PC-3 (cell line): ENCODE measurements at regions not wholly inside any gene's neighbourhood (a gene's known extent, or its start where the extent isn't known, plus 50 kb on each side); places are given as distances from the start of the nearest gene placed in this dataset.

Source experiments
- ATAC-seq: fragments of 200-7000 bp; cut with Tn5 transposase; 2 replicates; pipeline ENCODE4 v1.9.1; 2020; ENCODE audit warnings: mild to moderate bottlenecking, moderate library complexity
- BruUV-seq: library from RNA; stranded (reverse); fragments of 400-500 nt; replicated peaks from 2 replicates; lab custom pipeline; 2021; lab: Mats Ljungman, UMichigan
- CTCF ChIA-PET: fragments of 300-600 bp; sonication (Branson Sonifier 250); formaldehyde crosslinking; loops from one replicate; lab custom pipeline; 2022; ENCODE audit warnings: antibody characterized with exemption; lab: Charles Lee
- POLR2A ChIA-PET: fragments of 300-600 bp; sonication (Branson Sonifier 250); formaldehyde crosslinking; loops from one replicate; lab custom pipeline; 2022; ENCODE audit warnings: antibody characterized with exemption; ENCODE audit not compliant: unreplicated experiment; lab: Charles Lee
- DNase-seq: peaks from one replicate; pipeline ENCODE4 v3.0.0-alpha.2; 2015
- H2AFZ ChIP-seq: fragments of 300-600 bp; sonication (generic); 2 replicates; pipeline ENCODE4 v1.6.0; 2016; ENCODE audit warnings: antibody characterized with exemption, low read length
- H3F3A ChIP-seq: fragments of 300-600 bp; sonication (generic); one replicate; pipeline ENCODE4 v1.6.0; 2017; ENCODE audit warnings: antibody characterized with exemption, low read length, control low read depth, mild to moderate bottlenecking; ENCODE audit not compliant: unreplicated experiment
- H3K27ac ChIP-seq: fragments of 300-600 bp; sonication (generic); 2 replicates; pipeline ENCODE4 v1.5.1; 2016; ENCODE audit warnings: mild to moderate bottlenecking, low read length
- H3K27me3 ChIP-seq: fragments of 300-600 bp; sonication (generic); 2 replicates; pipeline ENCODE4 v1.6.1; 2016; ENCODE audit warnings: low read length, mixed read lengths
- H3K36me3 ChIP-seq: fragments of 300-600 bp; sonication (generic); 2 replicates; pipeline ENCODE4 v1.6.1; 2016; ENCODE audit warnings: low read depth, mixed run types, low read length, mixed read lengths
- H3K4me1 ChIP-seq: fragments of 300-600 bp; sonication (generic); 2 replicates; pipeline ENCODE4 v1.5.1; 2016; ENCODE audit warnings: low read length; ENCODE audit not compliant: insufficient read depth
- H3K4me2 ChIP-seq: fragments of 300-600 bp; sonication (generic); 2 replicates; pipeline ENCODE4 v1.6.0; 2016; ENCODE audit warnings: low read length
- H3K4me3 ChIP-seq: fragments of 300-600 bp; sonication (generic); 2 replicates; pipeline ENCODE4 v1.5.1; 2016; ENCODE audit warnings: mild to moderate bottlenecking, low read length, mixed read lengths
- H3K79me2 ChIP-seq: fragments of 300-600 bp; sonication (generic); 2 replicates; pipeline ENCODE4 v1.6.1; 2017; ENCODE audit warnings: low read length, mixed read lengths
- H3K9ac ChIP-seq: fragments of 300-600 bp; sonication (generic); 2 replicates; pipeline ENCODE4 v1.6.0; 2016; ENCODE audit warnings: mild to moderate bottlenecking, low read length
- H3K9me2 ChIP-seq: fragments of 300-600 bp; sonication (generic); replicated peaks from 2 replicates; pipeline ENCODE4 v1.6.1; 2016; ENCODE audit warnings: mixed run types, low read length, mixed read lengths
- H3K9me3 ChIP-seq: fragments of 300-600 bp; sonication (generic); 2 replicates; pipeline ENCODE4 v1.6.1; 2016; ENCODE audit warnings: low read length, mixed read lengths
- H4K20me1 ChIP-seq: fragments of 300-600 bp; sonication (generic); 2 replicates; pipeline ENCODE4 v1.6.1; 2016; ENCODE audit warnings: low read length, mixed read lengths
- CTCF ChIP-seq: fragments of 300-600 bp; sonication (generic); conservative IDR thresholded peaks from 2 replicates; pipeline ENCODE4 v1.5.1; 2017; ENCODE audit warnings: antibody characterized with exemption, low read depth, mild to moderate bottlenecking, low read length
- EZH2 ChIP-seq: fragments of 300-600 bp; sonication (generic); IDR thresholded peaks from one replicate; pipeline ENCODE4 v1.6.1; 2017; ENCODE audit warnings: antibody characterized with exemption, mild to moderate bottlenecking, low read length; ENCODE audit not compliant: unreplicated experiment
- EZH2phosphoT487 ChIP-seq: fragments of 300-600 bp; sonication (generic); IDR thresholded peaks from 2 replicates; pipeline ENCODE4 v1.6.1; 2018; ENCODE audit warnings: mild to moderate bottlenecking, antibody characterized with exemption, low read length, borderline replicate concordance
- intact Hi-C: fragments of 100-400 bp; cut with micrococcal nuclease; formaldehyde crosslinking; loops from 2 replicates; pipeline ENCODE4 v1.9.0; 2023

- Histone ChIP-seq H3K27me3 (no peaks in the 10 kb centered on the region), H3K9me3 (no peaks in the 10 kb centered on the region), H3K4me2 (no peak overlapping the region), H4K20me1 (no peaks in the 10 kb centered on the region), H3K9me2 (no peaks in the 10 kb centered on the region), H3K4me1 (peaks cover 9% of the 10 kb centered on the region; the same call in 1 of the 2 replicates), H3F3A (no peaks in the 10 kb centered on the region), H2AFZ (no peak overlapping the region), H3K79me2 (no peaks in the 10 kb centered on the region), H3K9ac (no peak overlapping the region), H3K36me3 (no peaks in the 10 kb centered on the region), H3K4me3 (no peak overlapping the region), H3K27ac (no peak overlapping the region)
- intact Hi-C loops, result no loop called here
- POLR2A ChIA-PET, result no interaction called here
- ATAC-seq, result peak; percentile 58
- CTCF ChIA-PET, result no interaction called here
- no peak for TF ChIP-seq CTCF
- no peak for TF ChIP-seq EZH2
- no peak for TF ChIP-seq EZH2phosphoT487
- peak; percentile 82 for DNase-seq
- no TSS peak for BruUV-seq
Observed at GRCh38 chr5:128708841-128709240, 170.8 kb upstream of the FBN2 start.

DNA sequence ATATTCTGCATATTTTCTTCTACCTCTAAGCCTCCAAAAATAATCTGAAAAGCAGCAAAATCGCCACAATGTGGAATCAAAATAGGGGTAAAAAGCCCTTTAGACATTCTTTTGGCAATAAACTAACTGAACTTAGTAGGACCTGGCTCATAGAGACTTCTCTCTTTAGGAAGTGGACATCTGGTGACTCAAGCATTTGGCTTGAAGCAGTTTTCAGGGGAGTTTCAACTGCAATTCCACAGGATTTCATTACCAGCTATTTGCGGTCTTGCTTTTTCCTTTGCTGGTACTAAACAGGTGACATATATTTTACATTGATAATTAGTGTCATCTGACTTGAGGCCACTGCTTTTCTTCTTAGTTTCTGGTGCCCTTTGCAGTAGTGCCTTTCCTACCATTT is 173.2 kb upstream of the FBN2 start:
- Histone ChIP-seq H3K27me3 (no peaks in the 10 kb centered on the region), H3F3A (no peaks in the 10 kb centered on the region), H3K4me3 (no peak overlapping the region), H3K9ac (no peak overlapping the region), H3K27ac (no peak overlapping the region), H3K9me2 (no peaks in the 10 kb centered on the region), H4K20me1 (no peaks in the 10 kb centered on the region), H2AFZ (no peak overlapping the region), H3K36me3 (no peaks in the 10 kb centered on the region), H3K9me3 (no peaks in the 10 kb centered on the region), H3K4me1 (peaks cover 9% of the 10 kb centered on the region; the same call in 1 of the 2 replicates), H3K4me2 (no peak overlapping the region), H3K79me2 (no peaks in the 10 kb centered on the region)
- intact Hi-C loops, result no loop called here
- BruUV-seq, result no TSS peak
- no peak; the same call in 1 of the 2 replicates for ATAC-seq
- POLR2A ChIA-PET, result no interaction called here
- TF ChIP-seq CTCF (no peak), EZH2 (no peak), EZH2phosphoT487 (no peak)
- peak; percentile 10 for DNase-seq
- CTCF ChIA-PET, result no interaction called here

- ATAC-seq (no peak), DNase-seq (no peak)
- Histone ChIP-seq H3K79me2 (no peaks in the 10 kb centered on the region), H2AFZ (no peak overlapping the region), H4K20me1 (no peaks in the 10 kb centered on the region), H3K9ac (no peak overlapping the region), H3K4me2 (no peak overlapping the region), H3F3A (no peaks in the 10 kb centered on the region), H3K36me3 (no peaks in the 10 kb centered on the region), H3K27me3 (no peaks in the 10 kb centered on the region), H3K9me2 (no peaks in the 10 kb centered on the region), H3K4me1 (no peaks in the 10 kb centered on the region), H3K27ac (no peak overlapping the region), H3K4me3 (no peak overlapping the region), H3K9me3 (no peaks in the 10 kb centered on the region)
- BruUV-seq, result no TSS peak
- ChIA-PET CTCF (no interaction called here), POLR2A (no interaction called here)
- TF ChIP-seq EZH2phosphoT487 (no peak), EZH2 (no peak), CTCF (no peak)
- intact Hi-C loops, result no loop called here
Observed at GRCh38 chr5:128714551-128714950, 176.5 kb upstream of the FBN2 start.
